Hematopoietic multipotent progenitor cell treated with erythropoietin and hydrocortisone succinate and interleukin-3 and kit ligand, for 4 days (in vitro differentiated cells): ENCODE measurements at regions not wholly inside any gene's neighbourhood (a gene's known extent, or its start where the extent isn't known, plus 50 kb on each side); places are given as distances from the start of the nearest gene placed in this dataset.
"Not testable (repeated sequence)": the region's sequence is repeated elsewhere in the genome, so short reads cannot be mapped to it uniquely, and the experiment has no call there.

Experiments
- DNase-seq: peaks from one replicate; pipeline ENCODE4 v3.0.0-alpha.2; 2015

GRCh38 chr20:18876394-18876793 is 62.8 kb downstream of the SCP2D1 start:
- DNase-seq, result not testable (repeated sequence)

- DNase-seq, result no peak
These were observed 65.7 kb downstream of the SCP2D1 start for GRCh38 chr20:18879262-18879661.

- no peak for DNase-seq
These were observed 73.2 kb downstream of the SCP2D1 start for GRCh38 chr20:18886756-18887155.

GRCh38 chr20:18901980-18902737 is 88.6 kb downstream of the SCP2D1 start:
- DNase-seq, result no peak

GRCh38 chr20:18904192-18904591 is 90.6 kb downstream of the SCP2D1 start:
- DNase-seq, result no peak

GRCh38 chr20:18904624-18905023 is 91.0 kb downstream of the SCP2D1 start:
- peak; percentile 17 for DNase-seq

GRCh38 chr20:18906046-18906445 is 92.5 kb downstream of the SCP2D1 start:
- no peak for DNase-seq

- no peak for DNase-seq
These were observed 93.8 kb downstream of the SCP2D1 start for GRCh38 chr20:18907353-18907752.

- DNase-seq, result no peak
These were observed 94.5 kb downstream of the SCP2D1 start for GRCh38 chr20:18908109-18908508.

- DNase-seq, result no peak
These were observed 95.7 kb downstream of the SCP2D1 start for GRCh38 chr20:18909254-18909653.

GRCh38 chr20:18913701-18914100 is 100.1 kb downstream of the SCP2D1 start:
- no peak for DNase-seq

- DNase-seq, result no peak
These were observed 101.2 kb downstream of the SCP2D1 start for GRCh38 chr20:18914796-18915195.

GRCh38 chr20:18916886-18917750 is 103.5 kb downstream of the SCP2D1 start:
- no peak for DNase-seq

GRCh38 chr20:18919996-18920395 is 106.4 kb downstream of the SCP2D1 start:
- DNase-seq, result no peak

GRCh38 chr20:18921291-18921690 is 107.7 kb downstream of the SCP2D1 start:
- no peak for DNase-seq

- no peak for DNase-seq
These were observed 108.7 kb downstream of the SCP2D1 start for GRCh38 chr20:18922251-18922650.

- no peak for DNase-seq
These were observed 109.3 kb downstream of the SCP2D1 start for GRCh38 chr20:18922898-18923297.

GRCh38 chr20:18926965-18927364 is 113.4 kb downstream of the SCP2D1 start:
- DNase-seq, result no peak

GRCh38 chr20:18928626-18929025 is 115.0 kb downstream of the SCP2D1 start:
- no peak for DNase-seq

- DNase-seq, result no peak
These were observed 116.2 kb downstream of the SCP2D1 start for GRCh38 chr20:18929800-18930199.

- DNase-seq, result no peak
These were observed 130.0 kb downstream of the SCP2D1 start for GRCh38 chr20:18943542-18943941.

- peak; percentile 2 for DNase-seq
These were observed 143.3 kb downstream of the SCP2D1 start for GRCh38 chr20:18956890-18957289.

- no peak for DNase-seq
These were observed 143.7 kb downstream of the SCP2D1 start for GRCh38 chr20:18957328-18957727.

- no peak for DNase-seq
These were observed 157.5 kb downstream of the SCP2D1 start for GRCh38 chr20:18971121-18971520.
